ENCODE measurements at regions not wholly inside any gene's neighbourhood (a gene's known extent, or its start where the extent isn't known, plus 50 kb on each side); places are given as distances from the start of the nearest gene placed in this dataset.

GRCh38 chr6:15077006-15077405 is 168.9 kb upstream of the JARID2 start:
- no peaks in the 10 kb centered on the region for H3K36me3 ChIP-seq (replicated peaks; ENCODE audit: insufficient read depth, low read length)
- H3F3A ChIP-seq (ENCODE audit: insufficient read depth, low read length), result no peaks in the 10 kb centered on the region
- no peaks in the 10 kb centered on the region for H3K9me3 ChIP-seq (replicated peaks; ENCODE audit: insufficient read depth, low read length)
- no peaks in the 10 kb centered on the region for H4K20me1 ChIP-seq (ENCODE audit: insufficient read depth, low read length)
- H3K4me1 ChIP-seq (ENCODE audit: low read length), result no peaks in the 10 kb centered on the region
- no peaks in the 10 kb centered on the region for H3K9me2 ChIP-seq (replicated peaks; ENCODE audit: insufficient read depth, low read length)
- H3K9ac ChIP-seq (ENCODE audit: low read length), result no peak overlapping the region
- H3K4me3 ChIP-seq (ENCODE audit: low read length), result no peak overlapping the region
- no peak for TF ChIP-seq CTCF (IDR thresholded peaks at IDR 0.05; ENCODE audit: low read length)
- TF ChIP-seq EZH2phosphoT487 (IDR thresholded peaks at IDR 0.05; ENCODE audit: low read length), result no peak
- TF ChIP-seq EZH2 (optimal IDR thresholded peaks at IDR 0.05; ENCODE audit: low read depth, low read length), result no peak
- no peaks in the 10 kb centered on the region for H3K27me3 ChIP-seq (replicated peaks; ENCODE audit: insufficient read depth, low read length)
- no peak for DNase-seq
- no peak overlapping the region for H3K27ac ChIP-seq (ENCODE audit: low read length)
- H2AFZ ChIP-seq (ENCODE audit: low read length), result no peak overlapping the region
- H3K79me2 ChIP-seq (ENCODE audit: low read length), result no peaks in the 10 kb centered on the region
- H3K4me2 ChIP-seq (ENCODE audit: low read depth, low read length), result no peak overlapping the region

- Histone ChIP-seq H3F3A (ENCODE audit: insufficient read depth, low read length) (no peaks in the 10 kb centered on the region), H3K4me1 (ENCODE audit: low read length) (no peaks in the 10 kb centered on the region), H2AFZ (ENCODE audit: low read length) (no peak overlapping the region), H3K27me3 (replicated peaks; ENCODE audit: insufficient read depth, low read length) (no peaks in the 10 kb centered on the region), H3K9me3 (replicated peaks; ENCODE audit: insufficient read depth, low read length) (no peaks in the 10 kb centered on the region), H3K9me2 (replicated peaks; ENCODE audit: insufficient read depth, low read length) (no peaks in the 10 kb centered on the region), H3K4me3 (ENCODE audit: low read length) (no peak overlapping the region), H3K79me2 (ENCODE audit: low read length) (no peaks in the 10 kb centered on the region), H3K27ac (ENCODE audit: low read length) (no peak overlapping the region), H3K36me3 (replicated peaks; ENCODE audit: insufficient read depth, low read length) (no peaks in the 10 kb centered on the region), H3K4me2 (ENCODE audit: low read depth, low read length) (no peak overlapping the region), H4K20me1 (ENCODE audit: insufficient read depth, low read length) (no peaks in the 10 kb centered on the region), H3K9ac (ENCODE audit: low read length) (no peak overlapping the region)
- DNase-seq, result no peak
- TF ChIP-seq EZH2phosphoT487 (IDR thresholded peaks at IDR 0.05; ENCODE audit: low read length) (no peak), EZH2 (optimal IDR thresholded peaks at IDR 0.05; ENCODE audit: low read depth, low read length) (no peak), CTCF (IDR thresholded peaks at IDR 0.05; ENCODE audit: low read length) (no peak)
Measured at GRCh38 chr6:15077961-15078360, 167.9 kb upstream of the JARID2 start.

GRCh38 chr6:15079288-15079817 is 166.5 kb upstream of the JARID2 start:
- Histone ChIP-seq H3K27ac (ENCODE audit: low read length) (no peak overlapping the region), H3K9me2 (replicated peaks; ENCODE audit: insufficient read depth, low read length) (no peaks in the 10 kb centered on the region), H3K9ac (ENCODE audit: low read length) (no peak overlapping the region), H3K27me3 (replicated peaks; ENCODE audit: insufficient read depth, low read length) (no peaks in the 10 kb centered on the region), H3F3A (ENCODE audit: insufficient read depth, low read length) (no peaks in the 10 kb centered on the region), H3K4me3 (ENCODE audit: low read length) (no peak overlapping the region), H2AFZ (ENCODE audit: low read length) (no peak overlapping the region), H3K36me3 (replicated peaks; ENCODE audit: insufficient read depth, low read length) (no peaks in the 10 kb centered on the region), H3K9me3 (replicated peaks; ENCODE audit: insufficient read depth, low read length) (no peaks in the 10 kb centered on the region), H3K79me2 (ENCODE audit: low read length) (no peaks in the 10 kb centered on the region), H3K4me1 (ENCODE audit: low read length) (no peaks in the 10 kb centered on the region), H4K20me1 (ENCODE audit: insufficient read depth, low read length) (no peaks in the 10 kb centered on the region), H3K4me2 (ENCODE audit: low read depth, low read length) (no peak overlapping the region)
- TF ChIP-seq EZH2 (optimal IDR thresholded peaks at IDR 0.05; ENCODE audit: low read depth, low read length) (no peak), CTCF (IDR thresholded peaks at IDR 0.05; ENCODE audit: low read length) (no peak), EZH2phosphoT487 (IDR thresholded peaks at IDR 0.05; ENCODE audit: low read length) (no peak)
- no peak for DNase-seq

All from MM.1S (cell line).